ENCODE measurements at regions not wholly inside any gene's neighbourhood (a gene's known extent, or its start where the extent isn't known, plus 50 kb on each side); places are given as distances from the start of the nearest gene placed in this dataset.

- 2% methylated on average over 4 of the region's 4 CpGs for WGBS (ENCODE audit: insufficient coverage, low coverage, missing lambda C conversion rate)
Observed at GRCh38 chr2:133953524-133953923, 300.3 kb upstream of the MGAT5 start.

More at GRCh38 chr2:133953524-133953923, 300.3 kb upstream of the MGAT5 start:
- FAIRE-seq: no peak
- Histone ChIP-seq H3K4me3 (no peak overlapping the region), H3K79me2 (ENCODE audit: control insufficient read depth, insufficient read depth, low read length) (no peaks in the 10 kb centered on the region), H3K27me3 (ENCODE audit: control insufficient read depth in 2 of 2, insufficient read depth in 2 of 2, low read length in 2 of 2) (no peaks in the 10 kb centered on the region), H3K36me3 (ENCODE audit: control insufficient read depth, insufficient read depth, low read length) (no peaks in the 10 kb centered on the region), H3K9me3 (replicated peaks; ENCODE audit: control insufficient read depth, insufficient read depth, low read depth, low read length) (no peaks in the 10 kb centered on the region), H3K4me1 (replicated peaks in 1 of 2; ENCODE audit: control insufficient read depth in 2 of 2, insufficient read depth in 2 of 2, low read length in 2 of 2) (no peaks in the 10 kb centered on the region), H3K9ac (ENCODE audit: insufficient read depth in 1 of 2, low read depth in 2 of 2, low read length in 2 of 2) (no peak overlapping the region), H3K9me1 (ENCODE audit: control insufficient read depth, insufficient read depth, low read length) (no peaks in the 10 kb centered on the region), H3K4me2 (ENCODE audit: insufficient read depth, low read length) (no peak overlapping the region), H3K27ac (ENCODE audit: extremely low read depth, low read depth, low read length) (no peak overlapping the region), H2AFZ (ENCODE audit: low read depth, low read length) (no peak overlapping the region), H4K20me1 (replicated peaks; ENCODE audit: control insufficient read depth, insufficient read depth, low read length) (no peaks in the 10 kb centered on the region)
- TF ChIP-seq SNRNP70 (optimal IDR thresholded peaks at IDR 0.05; ENCODE audit: low read depth, low read length): no peak
- TF ChIP-seq POLR3G (IDR thresholded peaks at IDR 0.05; ENCODE audit: extremely low read depth, insufficient read length, insufficient replicate concordance): no peak
- no peak for TF ChIP-seq ZBTB11 (CRISPR knock-in tag; IDR thresholded peaks at IDR 0.05)
- no peak for TF ChIP-seq NFRKB (IDR thresholded peaks at IDR 0.05; ENCODE audit: low read depth)
- in situ Hi-C loops (cut with MboI): no loop called here
- no peak for ATAC-seq
- ChIA-PET CTCF (ENCODE audit: low intra/inter-chr PET ratio) (no interaction called here), POLR2A (no interaction called here)
- intact Hi-C loops (cut with micrococcal nuclease): no loop called here
- BruUV-seq (replicated peaks): no TSS peak
- DNase-seq (ENCODE audit: extremely low read depth in 1 of 4, low spot score in 3 of 4): no peak
